Embryonic facial prominence (tissue), 1 donor: ENCODE measurements at regions not wholly inside any gene's neighbourhood (a gene's known extent, or its start where the extent isn't known, plus 50 kb on each side); places are given as distances from the start of the nearest gene placed in this dataset.
A peak's percentile ranks its signal among the peaks of the same experiment; 100 is the strongest.
"Not testable (repeated sequence)": the region's sequence is repeated elsewhere in the genome, so short reads cannot be mapped to it uniquely, and the experiment has no call there.

Experiments used
- DNase-seq: peaks from one replicate; pipeline ENCODE4 v3.0.0-alpha.2; 2016; ENCODE audit errors: extremely low spot score

DNA sequence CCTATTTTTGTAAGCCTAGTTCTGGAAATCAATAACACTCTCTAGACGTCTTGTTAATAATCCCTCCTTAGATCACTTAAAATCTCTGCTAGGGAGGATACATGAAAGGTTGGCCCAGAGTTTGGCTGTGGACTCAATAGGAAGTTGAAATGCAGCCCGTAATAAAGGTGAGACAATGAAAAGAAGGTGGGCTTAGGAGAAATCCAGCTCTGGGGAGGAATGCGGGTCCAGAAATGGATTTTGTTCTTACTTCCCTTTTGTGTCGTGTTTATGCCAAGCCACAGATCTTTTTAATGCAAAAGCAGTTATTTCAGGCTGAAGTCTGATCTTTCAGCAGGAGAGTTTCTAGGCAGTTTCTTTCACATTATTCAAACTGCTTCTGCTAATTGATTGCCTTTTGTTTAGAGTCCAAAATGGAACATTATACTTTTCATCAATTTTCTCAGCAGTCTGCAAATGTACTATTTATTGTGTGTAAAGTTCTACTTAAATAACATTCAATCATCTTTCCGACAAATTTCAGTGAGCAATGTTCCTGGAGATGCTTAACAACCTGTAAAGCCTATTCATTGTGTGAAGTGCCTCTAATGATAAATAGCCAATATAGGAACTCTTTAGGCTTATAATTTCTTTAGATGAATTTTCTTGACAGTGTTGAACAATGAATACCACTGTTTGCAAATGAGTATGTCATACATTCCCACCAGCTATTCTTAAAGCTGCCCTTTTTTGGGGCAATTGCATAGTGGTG lies 252.9 kb upstream of the KRR1 start:
- DNase-seq = no peak

DNA sequence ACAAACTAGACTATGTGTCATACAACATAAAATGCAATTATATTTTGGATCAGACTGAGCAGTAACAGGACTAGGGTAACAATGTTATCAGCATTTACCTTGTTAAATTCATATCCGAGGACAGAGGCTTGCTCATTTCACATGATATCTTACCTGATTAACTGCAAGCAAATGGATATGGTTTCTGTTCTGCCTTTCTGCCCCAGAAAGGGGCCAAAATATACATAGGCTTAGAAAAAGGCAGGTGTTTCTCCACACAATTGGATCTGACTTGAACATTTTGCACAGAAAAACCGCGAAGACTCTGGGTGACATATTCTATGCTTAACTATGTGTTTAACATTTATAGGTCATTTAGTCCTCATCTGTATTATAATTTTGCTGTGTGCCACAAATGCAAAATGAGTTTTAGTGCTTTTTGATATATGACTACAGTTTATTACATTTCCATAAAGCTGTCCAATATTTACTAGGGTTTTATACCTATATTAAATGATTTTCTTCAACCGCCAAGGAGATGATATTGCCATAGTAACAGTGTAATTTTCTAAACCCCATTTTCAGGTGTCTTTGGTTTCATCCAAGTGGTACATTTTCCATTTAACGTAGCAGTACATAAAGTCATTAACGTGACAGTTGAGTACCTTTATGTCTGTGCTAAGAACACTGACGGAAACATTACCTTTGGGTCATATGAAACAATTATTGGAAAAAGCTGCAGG lies 249.3 kb upstream of the KRR1 start:
- no peak for DNase-seq

DNA sequence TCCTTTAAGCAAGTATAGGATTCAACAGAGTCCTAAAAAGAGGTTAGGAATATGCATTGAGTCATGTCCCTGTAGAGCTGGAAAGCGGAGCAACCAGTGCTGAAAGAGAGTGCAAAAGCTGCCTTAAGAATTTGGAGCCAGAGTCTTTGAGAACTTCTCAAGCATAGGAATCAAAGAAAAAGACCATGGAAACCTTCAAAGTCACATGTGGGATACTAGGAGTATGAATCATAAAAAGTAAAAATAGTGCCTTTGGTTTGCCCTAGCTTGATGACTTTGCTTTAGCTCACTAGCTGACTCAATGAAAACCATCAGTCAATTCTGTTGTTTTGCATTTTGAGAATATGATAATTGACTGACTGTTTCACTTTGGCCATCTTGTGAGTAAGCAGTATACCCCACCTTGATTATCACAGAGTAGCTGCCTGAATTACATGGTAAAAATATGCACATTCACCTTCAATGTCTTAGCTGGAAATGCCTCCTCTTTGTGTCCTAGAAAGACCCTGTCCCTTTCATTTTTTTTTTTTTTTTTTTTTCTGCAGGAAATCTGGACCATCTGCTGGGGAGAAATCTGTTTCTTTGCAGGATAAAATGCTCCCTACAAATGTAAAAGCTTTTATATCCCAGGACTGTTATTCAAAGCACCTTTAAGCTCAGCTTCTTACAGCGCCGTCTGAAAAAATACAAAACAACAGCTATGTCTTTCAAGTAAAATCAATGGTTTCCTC lies 248.6 kb upstream of the KRR1 start:
- no peak for DNase-seq

DNA sequence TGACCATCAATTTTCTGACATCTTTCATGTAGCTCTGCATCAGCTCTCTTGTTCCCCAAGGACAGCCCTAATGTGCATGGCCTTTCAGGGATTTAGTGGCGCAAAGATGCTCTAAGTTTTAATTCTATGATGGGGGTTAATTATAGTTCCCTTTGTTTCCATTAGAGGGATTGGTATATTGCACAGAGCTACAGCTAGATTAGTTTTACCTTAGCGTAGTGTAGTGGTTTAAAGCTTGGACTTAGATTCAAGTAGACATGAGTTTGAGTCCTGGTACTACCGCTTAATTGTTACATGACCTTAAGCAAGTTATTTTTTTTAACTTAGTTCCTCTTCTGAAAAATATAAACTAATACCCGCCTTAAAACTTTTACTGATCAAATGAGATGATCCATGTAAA lies 247.8 kb upstream of the KRR1 start:
- no peak for DNase-seq

DNA sequence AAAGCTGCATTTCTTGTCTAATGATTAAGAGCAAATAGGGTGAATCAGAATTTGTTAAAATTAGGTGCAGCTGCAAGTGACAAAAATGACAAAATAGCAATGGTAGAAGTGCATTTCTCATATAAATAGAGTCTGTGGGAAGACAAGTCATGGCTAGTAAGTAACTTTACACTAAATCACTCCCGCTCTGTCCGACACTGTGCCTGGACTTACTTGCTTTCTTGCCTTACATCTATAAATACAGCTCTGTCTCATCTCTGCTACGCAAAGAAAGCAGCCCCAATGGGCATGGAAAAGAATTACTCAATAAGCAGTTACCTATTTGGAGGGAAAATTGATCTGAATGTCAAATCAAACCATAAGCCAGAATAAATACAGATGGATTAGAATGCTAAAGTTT lies 245.4 kb upstream of the KRR1 start:
- DNase-seq = no peak

DNA sequence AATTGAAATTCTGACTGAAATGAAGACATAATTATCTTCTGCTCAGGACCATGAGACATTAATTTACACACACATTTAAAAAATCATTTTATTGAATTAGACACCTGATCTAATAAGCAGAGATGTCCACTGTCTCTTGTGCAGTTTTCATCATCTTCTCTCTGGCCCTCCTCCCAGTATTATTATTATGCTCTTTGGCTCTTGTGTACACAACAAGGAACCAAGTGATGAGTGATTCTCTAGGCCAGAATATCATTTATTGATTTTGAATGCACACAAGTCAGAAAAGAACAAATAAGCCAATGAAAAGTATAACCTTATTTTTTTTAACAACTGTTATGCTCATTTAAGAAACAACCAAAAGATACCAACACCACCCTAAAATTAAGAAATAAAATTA lies 244.7 kb upstream of the KRR1 start:
- DNase-seq = no peak

- no peak for DNase-seq
Observed at GRCh38 chr12:75754698-75755097, 243.3 kb upstream of the KRR1 start.

DNA sequence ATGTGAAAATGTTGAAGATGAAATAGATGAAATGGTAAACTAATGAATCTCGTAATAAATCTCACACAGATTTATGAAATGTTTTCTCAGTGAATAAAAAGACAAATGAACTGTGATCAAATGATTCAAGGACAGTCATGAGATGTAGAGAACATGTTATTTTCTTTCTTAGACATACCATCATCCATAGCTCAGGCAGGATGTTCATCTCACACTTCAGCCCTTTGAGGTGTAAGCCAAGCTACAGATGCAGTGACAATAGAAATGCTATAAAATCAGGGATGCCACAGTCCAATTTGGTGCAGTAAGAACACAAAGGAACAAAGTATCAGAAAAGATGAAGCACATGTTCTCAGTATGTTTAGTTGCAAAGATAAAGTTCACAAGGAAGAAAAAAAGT lies 242.7 kb upstream of the KRR1 start:
- no peak for DNase-seq

DNA sequence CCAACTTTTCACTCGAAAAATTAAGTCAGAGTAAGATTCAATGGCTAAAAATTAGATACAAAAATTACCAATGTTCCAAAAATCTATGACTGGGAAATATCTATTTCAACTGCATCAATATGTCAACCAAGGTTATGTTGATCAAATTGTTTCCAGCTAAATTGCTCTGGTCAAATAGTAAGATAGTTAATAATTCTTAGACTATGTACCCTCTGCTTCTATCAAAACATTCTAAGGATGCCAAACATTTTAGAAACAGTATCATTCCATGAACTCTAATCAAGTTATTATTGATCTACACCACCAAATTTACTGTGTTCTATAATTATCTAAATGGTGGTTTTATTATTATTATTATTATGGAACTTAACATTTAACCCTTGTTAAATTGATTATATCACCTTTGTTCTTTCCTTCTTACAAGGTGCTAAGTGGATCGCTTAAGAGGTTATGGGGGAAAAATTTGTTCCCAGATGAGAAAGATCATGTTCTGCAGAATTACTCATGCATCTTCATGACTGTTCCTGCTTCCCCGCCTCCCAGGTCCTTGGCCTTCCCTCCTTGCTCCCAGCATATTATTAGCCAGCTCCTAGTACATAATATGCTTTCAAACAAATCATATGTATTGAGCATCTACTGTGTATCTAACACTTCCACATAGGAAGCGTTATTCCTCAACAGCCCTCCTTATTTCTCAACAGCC lies 240.5 kb upstream of the KRR1 start:
- no peak for DNase-seq

- peak; percentile 53 for DNase-seq
Observed at GRCh38 chr12:75750716-75751306, 239.4 kb upstream of the KRR1 start.

DNA sequence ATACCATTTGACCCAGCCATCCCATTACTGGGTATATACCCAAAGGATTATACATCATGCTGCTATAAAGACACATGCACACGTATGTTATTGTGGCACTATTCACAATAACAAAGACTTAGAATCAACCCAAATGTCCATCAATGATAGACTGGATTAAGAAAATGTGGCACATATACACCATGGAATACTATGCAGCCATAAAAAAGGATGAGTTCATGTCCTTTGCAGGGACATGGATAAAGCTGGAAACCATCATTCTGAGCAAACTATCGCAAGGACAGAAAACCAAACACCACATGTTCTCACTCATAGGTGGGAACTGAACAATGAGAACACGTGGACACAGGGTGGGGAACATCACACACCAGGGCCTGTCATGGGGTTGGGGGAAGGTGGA lies 237.6 kb upstream of the KRR1 start:
- DNase-seq = not testable (repeated sequence)

- DNase-seq = no peak
Observed at GRCh38 chr12:75748136-75748535, 236.7 kb upstream of the KRR1 start.

DNA sequence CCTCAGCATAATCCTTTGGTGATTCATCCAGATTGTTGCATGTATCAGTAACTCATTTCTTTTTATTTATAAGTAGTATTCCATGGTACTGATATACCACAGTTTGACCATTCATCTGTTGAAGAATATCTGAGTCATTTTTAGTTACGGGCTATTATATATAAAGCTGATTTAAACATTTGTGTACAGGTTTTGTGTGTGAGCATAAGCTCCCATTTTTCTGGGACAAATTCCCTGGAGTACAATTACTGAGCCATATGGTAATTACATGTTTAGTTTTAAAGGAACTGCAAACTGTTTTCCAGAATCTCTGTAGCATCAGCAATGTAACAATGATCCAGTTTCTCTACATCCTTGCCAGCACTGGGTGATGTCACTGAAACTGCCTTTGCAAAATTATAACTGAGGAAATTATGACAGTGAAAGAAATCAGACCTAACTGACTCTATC lies 236.2 kb upstream of the KRR1 start:
- no peak for DNase-seq

DNA sequence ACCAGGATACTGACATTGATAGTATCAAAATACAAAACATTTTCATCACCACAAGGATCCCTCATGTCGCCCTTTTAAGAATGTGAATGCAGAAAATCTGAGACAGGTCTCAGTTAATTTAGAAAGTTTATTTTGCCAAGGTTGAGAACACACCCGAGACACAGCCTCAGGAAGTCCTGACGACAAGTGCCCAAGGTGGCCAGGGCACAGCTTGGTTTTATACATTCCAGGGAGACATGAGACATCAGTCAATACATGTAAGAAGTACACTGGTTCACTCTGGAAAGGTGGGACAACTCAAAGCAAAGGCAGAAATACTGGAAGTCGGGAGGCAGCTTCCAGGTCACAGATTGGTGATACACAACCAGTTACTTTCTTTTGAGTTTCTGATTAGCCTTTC lies 235.2 kb upstream of the KRR1 start:
- no peak for DNase-seq

- DNase-seq = no peak
Observed at GRCh38 chr12:75744607-75745256, 233.3 kb upstream of the KRR1 start.

GRCh38 chr12:75742961-75743360 lies 231.6 kb upstream of the KRR1 start:
- DNase-seq = no peak

- no peak for DNase-seq
Observed at GRCh38 chr12:75742048-75742447, 230.6 kb upstream of the KRR1 start.

GRCh38 chr12:75739912-75740311 lies 228.5 kb upstream of the KRR1 start:
- no peak for DNase-seq

- DNase-seq = not testable (repeated sequence)
Observed at GRCh38 chr12:75739098-75739497, 227.7 kb upstream of the KRR1 start.

DNA sequence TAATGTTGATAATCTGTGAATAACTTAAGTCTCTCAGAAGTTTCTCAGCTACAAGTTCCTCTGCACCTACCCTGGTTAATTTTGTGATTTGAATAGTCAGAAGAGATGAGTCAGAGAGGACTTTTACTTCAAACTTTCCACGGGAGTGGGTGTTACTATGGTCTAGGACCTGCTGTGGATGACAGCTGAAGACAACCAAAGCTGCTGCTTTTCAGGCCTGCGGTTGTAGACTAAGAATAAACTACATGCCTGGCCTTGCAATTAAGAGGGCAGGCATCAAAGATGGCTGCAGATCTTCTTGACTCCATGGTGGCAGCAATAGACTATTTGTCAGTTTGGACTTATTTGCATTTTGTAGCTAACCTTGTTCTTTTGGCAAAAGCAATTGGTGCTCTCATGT lies 227.1 kb upstream of the KRR1 start:
- no peak for DNase-seq

DNA sequence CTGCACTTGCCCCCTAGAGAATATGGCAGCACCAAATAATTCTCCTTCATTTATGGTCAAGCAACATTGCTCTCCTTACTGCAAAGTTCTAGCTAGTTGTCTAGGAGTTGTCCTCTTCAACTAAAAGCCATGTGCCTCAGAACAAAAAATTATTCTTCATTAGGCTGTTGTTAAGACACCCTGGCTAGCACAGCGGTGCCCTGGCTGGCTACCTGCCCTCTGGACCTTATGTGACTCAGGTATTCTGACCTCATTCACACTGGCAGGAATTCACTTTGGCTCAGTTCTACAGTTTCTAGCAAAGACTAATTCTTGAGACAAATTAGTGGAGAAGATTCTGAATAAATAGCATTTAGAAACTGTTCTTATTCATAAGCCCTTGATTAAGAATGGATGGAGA lies 224.4 kb upstream of the KRR1 start:
- DNase-seq = no peak
